GM18517 (cell line): ENCODE measurements at regions not wholly inside any gene's neighbourhood (a gene's known extent, or its start where the extent isn't known, plus 50 kb on each side); places are given as distances from the start of the nearest gene placed in this dataset.

ENCODE experiments used
- ATAC-seq: cut with Tn5 transposase; IDR thresholded peaks from one replicate; pipeline ENCODE4 v1.9.1; 2021; ENCODE audit warnings: mild to moderate bottlenecking, moderate library complexity; ENCODE audit not compliant: unreplicated experiment

- ATAC-seq: no peak
These were observed 56.4 kb upstream of the NR2F2 start for GRCh38 chr15:96274087-96274440.

GRCh38 chr15:96274698-96275097, 55.8 kb upstream of the NR2F2 start:
- no peak for ATAC-seq

GRCh38 chr15:96276438-96277210, 53.9 kb upstream of the NR2F2 start:
- no peak for ATAC-seq
